ENCODE measurements at regions not wholly inside any gene's neighbourhood (a gene's known extent, or its start where the extent isn't known, plus 50 kb on each side); places are given as distances from the start of the nearest gene placed in this dataset.

DNA sequence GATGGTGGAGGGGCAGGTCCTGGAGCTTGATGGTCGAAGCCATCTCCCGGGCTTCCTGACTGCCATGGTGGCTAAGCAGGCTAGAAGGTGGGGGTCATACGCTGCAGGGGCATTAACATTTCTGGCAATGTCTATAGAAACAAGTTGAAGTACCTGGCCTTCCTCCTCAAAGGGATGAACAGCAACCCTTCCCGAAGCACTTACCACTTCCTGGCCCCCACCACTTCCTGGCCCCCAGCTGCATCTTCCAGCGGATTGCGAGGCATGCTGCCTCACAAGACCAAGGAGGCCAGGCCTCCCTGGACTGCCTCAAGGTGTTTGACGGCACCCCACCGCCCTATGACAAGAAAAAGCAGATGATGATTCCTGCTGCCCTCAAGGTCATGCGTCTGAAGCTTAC lies 97.0 kb upstream of the MOCS2 start:
- H3K36me3 ChIP-seq: no peaks in the 10 kb centered on the region
- no peaks in the 10 kb centered on the region for H3K9me3 ChIP-seq
- DNase-seq (ENCODE audit: low spot score in 2 of 2): no peak
- no peaks in the 10 kb centered on the region for H3K4me1 ChIP-seq
- 87% methylated on average over 9 of the region's 9 CpGs for WGBS
- H3K27ac ChIP-seq: no peak overlapping the region
- H3K27me3 ChIP-seq: no peaks in the 10 kb centered on the region
- no peak overlapping the region for H3K4me3 ChIP-seq
- TF ChIP-seq POLR2AphosphoS5 (IDR thresholded peaks at IDR 0.05) (no peak), POLR2A (IDR thresholded peaks at IDR 0.05) (no peak), EP300 (IDR thresholded peaks at IDR 0.05) (no peak)
- TF ChIP-seq, protein P1, sequence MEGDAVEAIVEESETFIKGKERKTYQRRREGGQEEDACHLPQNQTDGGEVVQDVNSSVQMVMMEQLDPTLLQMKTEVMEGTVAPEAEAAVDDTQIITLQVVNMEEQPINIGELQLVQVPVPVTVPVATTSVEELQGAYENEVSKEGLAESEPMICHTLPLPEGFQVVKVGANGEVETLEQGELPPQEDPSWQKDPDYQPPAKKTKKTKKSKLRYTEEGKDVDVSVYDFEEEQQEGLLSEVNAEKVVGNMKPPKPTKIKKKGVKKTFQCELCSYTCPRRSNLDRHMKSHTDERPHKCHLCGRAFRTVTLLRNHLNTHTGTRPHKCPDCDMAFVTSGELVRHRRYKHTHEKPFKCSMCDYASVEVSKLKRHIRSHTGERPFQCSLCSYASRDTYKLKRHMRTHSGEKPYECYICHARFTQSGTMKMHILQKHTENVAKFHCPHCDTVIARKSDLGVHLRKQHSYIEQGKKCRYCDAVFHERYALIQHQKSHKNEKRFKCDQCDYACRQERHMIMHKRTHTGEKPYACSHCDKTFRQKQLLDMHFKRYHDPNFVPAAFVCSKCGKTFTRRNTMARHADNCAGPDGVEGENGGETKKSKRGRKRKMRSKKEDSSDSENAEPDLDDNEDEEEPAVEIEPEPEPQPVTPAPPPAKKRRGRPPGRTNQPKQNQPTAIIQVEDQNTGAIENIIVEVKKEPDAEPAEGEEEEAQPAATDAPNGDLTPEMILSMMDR (IDR thresholded peaks at IDR 0.05): no peak

DNA sequence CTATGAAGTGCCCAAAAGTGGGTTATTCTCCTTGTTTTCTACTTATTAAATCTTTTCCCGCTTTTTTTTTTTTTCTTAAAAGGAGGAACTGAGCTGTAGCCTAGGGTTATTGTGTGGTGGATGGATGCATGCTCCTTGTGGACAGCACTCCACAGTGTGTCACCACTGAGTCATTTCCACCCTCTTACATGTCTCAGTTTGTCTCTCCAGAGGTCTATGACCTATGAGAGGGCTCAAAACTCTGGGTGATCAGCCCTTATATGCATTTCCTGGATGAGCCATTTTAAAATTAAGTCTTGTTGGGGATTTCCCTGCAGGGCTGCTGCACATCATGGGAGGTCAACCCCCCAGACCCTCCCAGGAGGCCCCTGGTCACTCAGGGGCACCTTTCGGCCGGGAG lies 102.2 kb upstream of the MOCS2 start:
- TF ChIP-seq, protein P1 (IDR thresholded peaks at IDR 0.05): no peak
- TF ChIP-seq EP300 (IDR thresholded peaks at IDR 0.05) (no peak), POLR2AphosphoS5 (IDR thresholded peaks at IDR 0.05) (no peak), POLR2A (IDR thresholded peaks at IDR 0.05) (no peak)

DNA sequence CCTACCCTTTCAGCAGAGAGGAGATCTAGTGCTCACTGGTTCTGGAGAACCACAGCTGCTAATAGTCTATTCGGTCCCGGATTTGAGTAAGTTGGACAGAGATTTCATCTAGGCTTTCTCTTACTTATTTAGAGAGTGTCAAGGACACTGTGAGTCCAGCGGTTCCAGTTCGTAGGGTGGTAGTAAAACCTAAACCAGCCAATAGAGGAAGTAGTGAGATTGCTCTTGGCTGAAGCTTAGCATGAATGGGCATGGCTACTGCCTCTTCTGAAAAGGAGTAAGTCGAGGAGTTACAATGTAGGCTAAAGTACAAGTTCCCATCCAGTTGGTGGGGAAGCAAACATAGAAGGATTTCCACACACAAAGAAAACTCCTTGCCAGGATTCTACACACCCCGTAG lies 109.6 kb upstream of the MOCS2 start:
- WGBS: 92% methylated on average over 6 of the region's 6 CpGs
- no peaks in the 10 kb centered on the region for H3K36me3 ChIP-seq
- no peaks in the 10 kb centered on the region for H3K27me3 ChIP-seq
- no peak overlapping the region for H3K4me3 ChIP-seq
- TF ChIP-seq, protein P1 (IDR thresholded peaks at IDR 0.05): no peak
- TF ChIP-seq POLR2A (IDR thresholded peaks at IDR 0.05): no peak
- no peak for TF ChIP-seq POLR2AphosphoS5 (IDR thresholded peaks at IDR 0.05)
- TF ChIP-seq EP300 (IDR thresholded peaks at IDR 0.05): no peak
- no peak for DNase-seq (ENCODE audit: low spot score in 2 of 2)
- no peaks in the 10 kb centered on the region for H3K9me3 ChIP-seq
- no peaks in the 10 kb centered on the region for H3K4me1 ChIP-seq
- no peak overlapping the region for H3K27ac ChIP-seq

More for the DNA sequence above, 102.2 kb upstream of the MOCS2 start:
- no peak overlapping the region for H3K4me3 ChIP-seq
- H3K4me1 ChIP-seq: no peaks in the 10 kb centered on the region
- no peaks in the 10 kb centered on the region for H3K27me3 ChIP-seq
- 82% methylated on average over 3 of the region's 3 CpGs for WGBS
- H3K9me3 ChIP-seq: no peaks in the 10 kb centered on the region
- no peak for DNase-seq (ENCODE audit: low spot score in 2 of 2)
- H3K27ac ChIP-seq: no peak overlapping the region
- H3K36me3 ChIP-seq: no peaks in the 10 kb centered on the region

DNA sequence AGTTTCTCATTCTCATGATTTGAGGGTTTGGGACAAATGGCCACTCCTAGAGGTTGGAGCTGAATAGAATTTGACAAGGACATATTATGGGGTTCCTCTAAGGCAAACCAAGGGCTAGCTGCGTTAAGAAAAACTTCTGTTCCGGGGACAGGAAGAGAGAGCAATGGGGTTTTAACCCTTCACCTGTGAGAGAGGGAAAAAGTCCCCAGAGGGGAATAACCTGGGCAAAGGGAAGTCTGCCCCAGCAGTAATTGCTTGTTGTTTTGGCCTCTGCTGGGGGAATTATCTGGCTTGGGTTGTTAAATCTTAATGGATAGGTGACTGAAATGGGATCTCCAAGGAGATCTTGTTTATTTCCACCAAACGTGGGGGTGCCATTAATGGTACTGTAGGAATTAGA lies 110.1 kb upstream of the MOCS2 start:
- Histone ChIP-seq H3K27ac (no peak overlapping the region), H3K4me1 (no peaks in the 10 kb centered on the region), H3K27me3 (no peaks in the 10 kb centered on the region), H3K9me3 (no peaks in the 10 kb centered on the region), H3K36me3 (no peaks in the 10 kb centered on the region), H3K4me3 (no peak overlapping the region)
- no peak for DNase-seq (ENCODE audit: low spot score in 2 of 2)
- 78% methylated on average over 3 of the region's 3 CpGs for WGBS
- TF ChIP-seq POLR2A (IDR thresholded peaks at IDR 0.05): no peak
- no peak for TF ChIP-seq POLR2AphosphoS5 (IDR thresholded peaks at IDR 0.05)
- TF ChIP-seq EP300 (IDR thresholded peaks at IDR 0.05): no peak
- TF ChIP-seq, protein P1 (IDR thresholded peaks at IDR 0.05): no peak

DNA sequence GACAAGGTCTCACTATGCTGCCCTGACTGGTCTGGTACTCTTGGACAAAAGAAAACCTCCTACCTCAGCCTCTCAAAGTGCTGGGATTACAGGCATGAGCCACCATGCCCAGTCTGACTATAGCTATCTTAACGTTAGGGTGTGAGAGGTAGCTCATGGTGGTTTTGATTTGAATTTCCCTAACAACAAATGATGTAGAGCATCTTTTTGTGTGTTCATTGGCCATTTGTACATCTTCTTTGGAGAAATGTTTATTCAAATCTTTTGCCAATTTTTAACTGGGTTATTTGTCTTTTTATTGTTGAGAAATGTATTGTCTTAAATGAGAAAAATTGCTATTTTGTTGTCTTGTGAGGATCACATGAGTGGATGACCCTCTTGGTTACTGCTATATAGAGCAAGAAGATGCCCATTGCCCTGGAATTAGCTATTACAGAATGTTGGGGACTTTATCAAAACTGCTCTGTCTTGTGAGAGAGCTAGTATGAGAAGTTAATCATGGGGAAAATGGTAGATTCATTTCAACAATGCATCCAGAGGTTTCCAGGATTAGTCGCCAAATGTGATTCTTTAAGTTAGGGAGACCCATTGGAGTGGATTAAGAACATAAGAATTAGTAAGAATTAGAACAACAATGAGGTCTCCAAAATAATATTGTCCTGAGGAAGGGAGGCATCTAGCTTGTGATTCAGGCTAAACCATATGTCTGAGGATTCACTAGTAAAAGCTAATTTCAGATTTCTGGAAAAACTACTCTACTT lies 124.3 kb upstream of the MOCS2 start:
- WGBS: 96% methylated on average over 2 of the region's 2 CpGs

More for the DNA sequence above, 124.3 kb upstream of the MOCS2 start:
- H3K36me3 ChIP-seq: no peaks in the 10 kb centered on the region
- no peaks in the 10 kb centered on the region for H3K4me1 ChIP-seq
- no peaks in the 10 kb centered on the region for H3K27me3 ChIP-seq
- no peak overlapping the region for H3K4me3 ChIP-seq
- TF ChIP-seq POLR2A (IDR thresholded peaks at IDR 0.05): no peak
- no peak for TF ChIP-seq POLR2AphosphoS5 (IDR thresholded peaks at IDR 0.05)
- TF ChIP-seq, protein P1 (IDR thresholded peaks at IDR 0.05): no peak
- TF ChIP-seq EP300 (IDR thresholded peaks at IDR 0.05): no peak
- no peak for DNase-seq (ENCODE audit: low spot score in 2 of 2)
- no peak overlapping the region for H3K27ac ChIP-seq
- H3K9me3 ChIP-seq: no peaks in the 10 kb centered on the region
